ENCODE measurements at regions not wholly inside any gene's neighbourhood (a gene's known extent, or its start where the extent isn't known, plus 50 kb on each side); places are given as distances from the start of the nearest gene placed in this dataset.

GRCh38 chr15:61444585-61444984 lies 215.5 kb upstream of the RORA start:
- Histone ChIP-seq H3K9ac (ENCODE audit: insufficient read depth in 1 of 2, low read depth in 2 of 2, low read length in 2 of 2) (no peak overlapping the region), H2AFZ (ENCODE audit: low read depth, low read length) (no peak overlapping the region), H3K27ac (ENCODE audit: extremely low read depth, low read depth, low read length) (no peak overlapping the region), H3K36me3 (ENCODE audit: control insufficient read depth, insufficient read depth, low read length) (no peaks in the 10 kb centered on the region), H4K20me1 (replicated peaks; ENCODE audit: control insufficient read depth, insufficient read depth, low read length) (no peaks in the 10 kb centered on the region), H3K27me3 (ENCODE audit: control insufficient read depth in 2 of 2, insufficient read depth in 2 of 2, low read length in 2 of 2) (no peaks in the 10 kb centered on the region; a peak in 1 of 5 replicates), H3K9me3 (replicated peaks; ENCODE audit: control insufficient read depth, insufficient read depth, low read depth, low read length) (no peaks in the 10 kb centered on the region), H3K4me1 (replicated peaks in 1 of 2; ENCODE audit: control insufficient read depth in 2 of 2, insufficient read depth in 2 of 2, low read length in 2 of 2) (no peaks in the 10 kb centered on the region), H3K4me3 (no peak overlapping the region), H3K4me2 (ENCODE audit: insufficient read depth, low read length) (no peak overlapping the region), H3K9me1 (ENCODE audit: control insufficient read depth, insufficient read depth, low read length) (no peaks in the 10 kb centered on the region), H3K79me2 (ENCODE audit: control insufficient read depth, insufficient read depth, low read length) (no peaks in the 10 kb centered on the region)
- in situ Hi-C loops (cut with MboI) = no loop called here
- 0% methylated on average over 2 of the region's 2 CpGs for WGBS (ENCODE audit: insufficient coverage, low coverage, missing lambda C conversion rate)
- TF ChIP-seq RBBP5 (IDR thresholded peaks at IDR 0.05; ENCODE audit: borderline replicate concordance, insufficient read depth, low read length, poor library complexity, severe bottlenecking) (no peak), U2AF2 (optimal IDR thresholded peaks at IDR 0.05; ENCODE audit: low read depth, low read length) (no peak), MCM7 (IDR thresholded peaks at IDR 0.05) (no peak), CBX2 (IDR thresholded peaks at IDR 0.05; ENCODE audit: insufficient read depth, low read length, poor library complexity, severe bottlenecking) (no peak), SAFB (IDR thresholded peaks at IDR 0.05; ENCODE audit: borderline replicate concordance, low read depth, low read length) (no peak), ZNF23 (CRISPR knock-in tag; IDR thresholded peaks at IDR 0.05) (no peak), HES1 (IDR thresholded peaks at IDR 0.05; ENCODE audit: low read depth) (no peak)
- FAIRE-seq (no peak), ATAC-seq (no peak), DNase-seq (ENCODE audit: extremely low read depth in 1 of 4, low spot score in 3 of 4) (no peak)
- intact Hi-C loops (cut with micrococcal nuclease) = no loop called here
- ChIA-PET CTCF (ENCODE audit: low intra/inter-chr PET ratio) (no interaction called here), POLR2A (no interaction called here)
- BruUV-seq (replicated peaks) = no TSS peak

All from K562 (cell line).